WTC11 (cell line): ENCODE measurements at regions not wholly inside any gene's neighbourhood (a gene's known extent, or its start where the extent isn't known, plus 50 kb on each side); places are given as distances from the start of the nearest gene placed in this dataset.

Experiments used
- ATAC-seq: fragments of 200-7000 bp; cut with Tn5 transposase; 2 replicates; pipeline ENCODE4 v1.10.0; 2021; ENCODE audit warnings: mild to moderate bottlenecking, moderate library complexity
- CTCF ChIA-PET: fragments of 300-600 bp; sonication (Branson Sonifier 250); formaldehyde crosslinking; loops from one replicate; lab custom pipeline; 2021; ENCODE audit warnings: antibody characterized with exemption; lab: Charles Lee
- POLR2A ChIA-PET: fragments of 350-600 bp; sonication (Branson Sonifier 250); formaldehyde crosslinking; loops from one replicate; lab custom pipeline; 2021; ENCODE audit warnings: antibody characterized with exemption; lab: Charles Lee
- DNase-seq: peaks from one replicate; pipeline ENCODE4 v3.0.0; 2021; ENCODE audit warnings: low spot score
- H3K27ac Mint-ChIP-seq: 2 replicates; pipeline ENCODE4 v1.8.0; 2021; ENCODE audit warnings: mixed read lengths
- H3K27me3 Mint-ChIP-seq: 2 replicates; pipeline ENCODE4 v1.8.0; 2021; ENCODE audit warnings: low read depth, mild to moderate bottlenecking, moderate library complexity, mixed read lengths
- H3K36me3 Mint-ChIP-seq: 2 replicates; pipeline ENCODE4 v1.8.0; 2021; ENCODE audit warnings: mixed read lengths
- H3K4me1 Mint-ChIP-seq: 2 replicates; pipeline ENCODE4 v1.8.0; 2022; ENCODE audit warnings: mixed read lengths
- H3K4me3 Mint-ChIP-seq: 2 replicates; pipeline ENCODE4 v1.8.0; 2021; ENCODE audit warnings: mild to moderate bottlenecking, moderate library complexity, mixed read lengths
- H3K9me3 Mint-ChIP-seq: 2 replicates; pipeline ENCODE4 v1.8.0; 2021; ENCODE audit warnings: mixed read lengths
- ATF1 ChIP-seq: sonication (generic); formaldehyde crosslinking; IDR thresholded peaks from 2 replicates; pipeline ENCODE4 v1.8.1; 2023; ENCODE audit warnings: mild to moderate bottlenecking, moderate library complexity, missing genetic modification reagents
- ELF4 ChIP-seq: sonication (generic); formaldehyde crosslinking; IDR thresholded peaks from 2 replicates; pipeline ENCODE4 v1.8.1; 2022; ENCODE audit warnings: low read depth, mild to moderate bottlenecking, moderate library complexity, missing genetic modification reagents
- GRHL2 ChIP-seq: fragments of 250-450 bp; sonication (Bioruptor Pico); IDR thresholded peaks from 2 replicates; pipeline ENCODE4 v1.8.0; 2022; ENCODE audit warnings: mild to moderate bottlenecking, moderate library complexity; ENCODE audit not compliant: insufficient replicate concordance, severe bottlenecking
- JAZF1 ChIP-seq: fragments of 250-450 bp; sonication (Bioruptor Pico); IDR thresholded peaks from 2 replicates; pipeline ENCODE4 v1.9.0; 2021; ENCODE audit warnings: moderate library complexity, mild to moderate bottlenecking, inconsistent platforms
- KAT7 ChIP-seq: sonication (generic); formaldehyde crosslinking; IDR thresholded peaks from 2 replicates; pipeline ENCODE4 v1.8.1; 2023; ENCODE audit warnings: missing genetic modification reagents, mild to moderate bottlenecking, borderline replicate concordance
- ZNF423 ChIP-seq: fragments of 250-450 bp; sonication (Bioruptor Pico); IDR thresholded peaks from 2 replicates; pipeline ENCODE4 v2.1.2; 2022; ENCODE audit warnings: mild to moderate bottlenecking, moderate library complexity
- ZNF671 ChIP-seq: fragments of 250-450 bp; sonication (Bioruptor Pico); IDR thresholded peaks from 2 replicates; pipeline ENCODE4 v1.8.0; 2021; ENCODE audit warnings: mild to moderate bottlenecking
- TF ChIP-seq, protein P1 (sequence below): sonication (generic); formaldehyde crosslinking; IDR thresholded peaks from 2 replicates; pipeline ENCODE4 v1.8.0; 2023; ENCODE audit warnings: missing genetic modification reagents
- TF ChIP-seq, protein P2 (sequence below): sonication (generic); formaldehyde crosslinking; IDR thresholded peaks from 2 replicates; pipeline ENCODE4 v1.8.1; 2022; ENCODE audit warnings: missing genetic modification reagents, borderline replicate concordance
- TF ChIP-seq, protein P3 (sequence below): fragments of 250-450 bp; sonication (Bioruptor Pico); conservative IDR thresholded peaks from 2 replicates; pipeline ENCODE4 v1.9.0; 2021; ENCODE audit warnings: mild to moderate bottlenecking
- TF ChIP-seq, protein P4 (sequence below): sonication (generic); formaldehyde crosslinking; IDR thresholded peaks from 2 replicates; pipeline ENCODE4 v1.8.1; 2023; ENCODE audit warnings: mild to moderate bottlenecking, missing genetic modification reagents
- TF ChIP-seq, protein P5 (sequence below): fragments of 200-600 bp; IDR thresholded peaks from 2 replicates; pipeline ENCODE4 v1.8.0; 2022; ENCODE audit warnings: antibody characterized with exemption
- TF ChIP-seq, protein P6 (sequence below): sonication (generic); formaldehyde crosslinking; IDR thresholded peaks from 2 replicates; pipeline ENCODE4 v1.8.1; 2022; ENCODE audit warnings: mild to moderate bottlenecking, moderate library complexity, missing genetic modification reagents
- TF ChIP-seq, protein P7 (sequence below): sonication (generic); formaldehyde crosslinking; conservative IDR thresholded peaks from 2 replicates; pipeline ENCODE4 v1.8.1; 2023; ENCODE audit warnings: mild to moderate bottlenecking, low read depth, missing genetic modification reagents, moderate library complexity
- TF ChIP-seq, protein P8 (sequence below): sonication (generic); formaldehyde crosslinking; IDR thresholded peaks from 2 replicates; pipeline ENCODE4 v1.8.0; 2022; ENCODE audit warnings: mild to moderate bottlenecking, missing genetic modification reagents
- TF ChIP-seq, protein P9 (sequence below): sonication (generic); formaldehyde crosslinking; IDR thresholded peaks from 2 replicates; pipeline ENCODE4 v1.8.0; 2022; ENCODE audit warnings: mild to moderate bottlenecking, missing genetic modification reagents

DNA sequence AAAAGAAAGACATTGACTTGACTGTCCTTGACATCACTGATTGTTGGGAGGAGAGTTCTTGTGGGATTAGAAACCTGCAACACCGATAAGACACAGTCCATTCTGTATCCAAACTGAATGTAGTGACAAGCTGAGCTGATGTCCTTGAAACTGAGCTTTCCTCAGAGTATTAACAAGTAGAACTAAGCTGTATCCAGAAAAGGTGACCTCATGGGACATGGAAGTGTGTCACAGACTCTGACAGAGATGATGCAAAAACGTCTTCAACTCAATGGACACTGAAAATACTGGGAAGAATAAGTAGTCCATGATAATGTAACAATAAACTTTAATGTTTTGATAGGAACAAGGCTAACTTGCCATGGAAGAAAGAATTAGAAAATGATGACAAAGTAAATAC, 690.1 kb downstream of the CDH18 start:
- no peak for ATAC-seq
- H3K4me3 Mint-ChIP-seq: no peak overlapping the region
- CTCF ChIA-PET: no interaction called here
- H3K27ac Mint-ChIP-seq: no peak overlapping the region
- TF ChIP-seq JAZF1 (CRISPR knock-in tag): no peak
- TF ChIP-seq, protein P1, sequence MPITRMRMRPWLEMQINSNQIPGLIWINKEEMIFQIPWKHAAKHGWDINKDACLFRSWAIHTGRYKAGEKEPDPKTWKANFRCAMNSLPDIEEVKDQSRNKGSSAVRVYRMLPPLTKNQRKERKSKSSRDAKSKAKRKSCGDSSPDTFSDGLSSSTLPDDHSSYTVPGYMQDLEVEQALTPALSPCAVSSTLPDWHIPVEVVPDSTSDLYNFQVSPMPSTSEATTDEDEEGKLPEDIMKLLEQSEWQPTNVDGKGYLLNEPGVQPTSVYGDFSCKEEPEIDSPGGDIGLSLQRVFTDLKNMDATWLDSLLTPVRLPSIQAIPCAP: no peak
- TF ChIP-seq, protein P2, sequence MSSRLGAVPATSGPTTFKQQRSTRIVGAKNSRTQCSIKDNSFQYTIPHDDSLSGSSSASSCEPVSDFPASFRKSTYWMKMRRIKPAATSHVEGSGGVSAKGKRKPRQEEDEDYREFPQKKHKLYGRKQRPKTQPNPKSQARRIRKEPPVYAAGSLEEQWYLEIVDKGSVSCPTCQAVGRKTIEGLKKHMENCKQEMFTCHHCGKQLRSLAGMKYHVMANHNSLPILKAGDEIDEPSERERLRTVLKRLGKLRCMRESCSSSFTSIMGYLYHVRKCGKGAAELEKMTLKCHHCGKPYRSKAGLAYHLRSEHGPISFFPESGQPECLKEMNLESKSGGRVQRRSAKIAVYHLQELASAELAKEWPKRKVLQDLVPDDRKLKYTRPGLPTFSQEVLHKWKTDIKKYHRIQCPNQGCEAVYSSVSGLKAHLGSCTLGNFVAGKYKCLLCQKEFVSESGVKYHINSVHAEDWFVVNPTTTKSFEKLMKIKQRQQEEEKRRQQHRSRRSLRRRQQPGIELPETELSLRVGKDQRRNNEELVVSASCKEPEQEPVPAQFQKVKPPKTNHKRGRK (CRISPR knock-in tag): no peak
- TF ChIP-seq, protein P3, sequence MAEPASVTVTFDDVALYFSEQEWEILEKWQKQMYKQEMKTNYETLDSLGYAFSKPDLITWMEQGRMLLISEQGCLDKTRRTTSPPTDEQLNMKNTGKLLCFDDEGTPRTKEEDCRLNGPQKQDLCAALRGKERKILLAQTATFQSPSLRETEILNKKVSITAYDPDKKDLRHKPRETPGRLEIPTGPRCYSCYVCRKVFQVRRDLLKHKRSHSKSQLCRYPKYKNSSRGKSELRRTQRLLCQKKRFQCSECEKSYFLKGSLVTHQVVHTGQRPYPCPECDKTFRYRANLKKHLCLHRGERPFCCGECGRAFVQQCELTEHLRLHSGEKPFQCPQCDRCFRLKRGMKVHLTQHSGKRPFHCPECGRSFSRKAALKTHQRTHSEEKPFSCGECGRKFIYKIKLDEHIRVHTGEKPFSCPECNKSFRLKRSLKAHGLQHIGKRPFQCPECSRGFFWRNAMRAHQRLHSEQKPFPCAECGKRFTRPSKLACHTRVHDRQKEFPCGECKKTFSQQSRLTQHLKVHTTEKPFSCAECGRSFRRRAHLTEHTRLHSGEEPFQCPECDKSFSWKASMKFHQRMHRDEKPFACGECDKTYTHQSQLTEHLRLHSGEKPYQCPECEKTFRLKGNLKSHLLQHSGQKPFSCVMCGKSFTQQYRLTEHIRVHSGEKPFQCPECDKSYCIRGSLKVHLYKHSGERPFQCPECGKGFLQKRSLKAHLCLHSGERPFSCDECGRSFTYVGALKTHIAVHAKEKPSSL (CRISPR knock-in tag): no peak
- no peak for TF ChIP-seq ZNF423 (CRISPR knock-in tag)
- TF ChIP-seq ZNF671 (CRISPR knock-in tag): no peak
- TF ChIP-seq, protein P4, sequence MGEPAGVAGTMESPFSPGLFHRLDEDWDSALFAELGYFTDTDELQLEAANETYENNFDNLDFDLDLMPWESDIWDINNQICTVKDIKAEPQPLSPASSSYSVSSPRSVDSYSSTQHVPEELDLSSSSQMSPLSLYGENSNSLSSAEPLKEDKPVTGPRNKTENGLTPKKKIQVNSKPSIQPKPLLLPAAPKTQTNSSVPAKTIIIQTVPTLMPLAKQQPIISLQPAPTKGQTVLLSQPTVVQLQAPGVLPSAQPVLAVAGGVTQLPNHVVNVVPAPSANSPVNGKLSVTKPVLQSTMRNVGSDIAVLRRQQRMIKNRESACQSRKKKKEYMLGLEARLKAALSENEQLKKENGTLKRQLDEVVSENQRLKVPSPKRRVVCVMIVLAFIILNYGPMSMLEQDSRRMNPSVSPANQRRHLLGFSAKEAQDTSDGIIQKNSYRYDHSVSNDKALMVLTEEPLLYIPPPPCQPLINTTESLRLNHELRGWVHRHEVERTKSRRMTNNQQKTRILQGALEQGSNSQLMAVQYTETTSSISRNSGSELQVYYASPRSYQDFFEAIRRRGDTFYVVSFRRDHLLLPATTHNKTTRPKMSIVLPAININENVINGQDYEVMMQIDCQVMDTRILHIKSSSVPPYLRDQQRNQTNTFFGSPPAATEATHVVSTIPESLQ (CRISPR knock-in tag): no peak
- TF ChIP-seq, protein P5, sequence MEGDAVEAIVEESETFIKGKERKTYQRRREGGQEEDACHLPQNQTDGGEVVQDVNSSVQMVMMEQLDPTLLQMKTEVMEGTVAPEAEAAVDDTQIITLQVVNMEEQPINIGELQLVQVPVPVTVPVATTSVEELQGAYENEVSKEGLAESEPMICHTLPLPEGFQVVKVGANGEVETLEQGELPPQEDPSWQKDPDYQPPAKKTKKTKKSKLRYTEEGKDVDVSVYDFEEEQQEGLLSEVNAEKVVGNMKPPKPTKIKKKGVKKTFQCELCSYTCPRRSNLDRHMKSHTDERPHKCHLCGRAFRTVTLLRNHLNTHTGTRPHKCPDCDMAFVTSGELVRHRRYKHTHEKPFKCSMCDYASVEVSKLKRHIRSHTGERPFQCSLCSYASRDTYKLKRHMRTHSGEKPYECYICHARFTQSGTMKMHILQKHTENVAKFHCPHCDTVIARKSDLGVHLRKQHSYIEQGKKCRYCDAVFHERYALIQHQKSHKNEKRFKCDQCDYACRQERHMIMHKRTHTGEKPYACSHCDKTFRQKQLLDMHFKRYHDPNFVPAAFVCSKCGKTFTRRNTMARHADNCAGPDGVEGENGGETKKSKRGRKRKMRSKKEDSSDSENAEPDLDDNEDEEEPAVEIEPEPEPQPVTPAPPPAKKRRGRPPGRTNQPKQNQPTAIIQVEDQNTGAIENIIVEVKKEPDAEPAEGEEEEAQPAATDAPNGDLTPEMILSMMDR: no peak
- TF ChIP-seq, protein P6, sequence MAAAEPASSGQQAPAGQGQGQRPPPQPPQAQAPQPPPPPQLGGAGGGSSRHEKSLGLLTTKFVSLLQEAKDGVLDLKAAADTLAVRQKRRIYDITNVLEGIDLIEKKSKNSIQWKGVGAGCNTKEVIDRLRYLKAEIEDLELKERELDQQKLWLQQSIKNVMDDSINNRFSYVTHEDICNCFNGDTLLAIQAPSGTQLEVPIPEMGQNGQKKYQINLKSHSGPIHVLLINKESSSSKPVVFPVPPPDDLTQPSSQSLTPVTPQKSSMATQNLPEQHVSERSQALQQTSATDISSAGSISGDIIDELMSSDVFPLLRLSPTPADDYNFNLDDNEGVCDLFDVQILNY (CRISPR knock-in tag): no peak
- TF ChIP-seq ELF4 (CRISPR knock-in tag): no peak
- TF ChIP-seq, protein P7, sequence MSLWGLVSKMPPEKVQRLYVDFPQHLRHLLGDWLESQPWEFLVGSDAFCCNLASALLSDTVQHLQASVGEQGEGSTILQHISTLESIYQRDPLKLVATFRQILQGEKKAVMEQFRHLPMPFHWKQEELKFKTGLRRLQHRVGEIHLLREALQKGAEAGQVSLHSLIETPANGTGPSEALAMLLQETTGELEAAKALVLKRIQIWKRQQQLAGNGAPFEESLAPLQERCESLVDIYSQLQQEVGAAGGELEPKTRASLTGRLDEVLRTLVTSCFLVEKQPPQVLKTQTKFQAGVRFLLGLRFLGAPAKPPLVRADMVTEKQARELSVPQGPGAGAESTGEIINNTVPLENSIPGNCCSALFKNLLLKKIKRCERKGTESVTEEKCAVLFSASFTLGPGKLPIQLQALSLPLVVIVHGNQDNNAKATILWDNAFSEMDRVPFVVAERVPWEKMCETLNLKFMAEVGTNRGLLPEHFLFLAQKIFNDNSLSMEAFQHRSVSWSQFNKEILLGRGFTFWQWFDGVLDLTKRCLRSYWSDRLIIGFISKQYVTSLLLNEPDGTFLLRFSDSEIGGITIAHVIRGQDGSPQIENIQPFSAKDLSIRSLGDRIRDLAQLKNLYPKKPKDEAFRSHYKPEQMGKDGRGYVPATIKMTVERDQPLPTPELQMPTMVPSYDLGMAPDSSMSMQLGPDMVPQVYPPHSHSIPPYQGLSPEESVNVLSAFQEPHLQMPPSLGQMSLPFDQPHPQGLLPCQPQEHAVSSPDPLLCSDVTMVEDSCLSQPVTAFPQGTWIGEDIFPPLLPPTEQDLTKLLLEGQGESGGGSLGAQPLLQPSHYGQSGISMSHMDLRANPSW (CRISPR knock-in tag): no peak
- TF ChIP-seq ATF1 (CRISPR knock-in tag): no peak
- TF ChIP-seq, protein P8, sequence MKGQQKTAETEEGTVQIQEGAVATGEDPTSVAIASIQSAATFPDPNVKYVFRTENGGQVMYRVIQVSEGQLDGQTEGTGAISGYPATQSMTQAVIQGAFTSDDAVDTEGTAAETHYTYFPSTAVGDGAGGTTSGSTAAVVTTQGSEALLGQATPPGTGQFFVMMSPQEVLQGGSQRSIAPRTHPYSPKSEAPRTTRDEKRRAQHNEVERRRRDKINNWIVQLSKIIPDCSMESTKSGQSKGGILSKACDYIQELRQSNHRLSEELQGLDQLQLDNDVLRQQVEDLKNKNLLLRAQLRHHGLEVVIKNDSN: no peak
- TF ChIP-seq, protein P9, sequence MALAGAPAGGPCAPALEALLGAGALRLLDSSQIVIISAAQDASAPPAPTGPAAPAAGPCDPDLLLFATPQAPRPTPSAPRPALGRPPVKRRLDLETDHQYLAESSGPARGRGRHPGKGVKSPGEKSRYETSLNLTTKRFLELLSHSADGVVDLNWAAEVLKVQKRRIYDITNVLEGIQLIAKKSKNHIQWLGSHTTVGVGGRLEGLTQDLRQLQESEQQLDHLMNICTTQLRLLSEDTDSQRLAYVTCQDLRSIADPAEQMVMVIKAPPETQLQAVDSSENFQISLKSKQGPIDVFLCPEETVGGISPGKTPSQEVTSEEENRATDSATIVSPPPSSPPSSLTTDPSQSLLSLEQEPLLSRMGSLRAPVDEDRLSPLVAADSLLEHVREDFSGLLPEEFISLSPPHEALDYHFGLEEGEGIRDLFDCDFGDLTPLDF (CRISPR knock-in tag): no peak
- no peak for TF ChIP-seq KAT7 (CRISPR knock-in tag)
- TF ChIP-seq GRHL2 (CRISPR knock-in tag): no peak
- TF ChIP-seq, all 79 proteins: peak for 0
- Mint-ChIP-seq H3K36me3 (no peaks in the 10 kb centered on the region), H3K27me3 (no peaks in the 10 kb centered on the region), H3K9me3 (peaks cover 2% of the 10 kb centered on the region; the same call in 1 of the 2 replicates), H3K4me1 (no peaks in the 10 kb centered on the region)
- no peak for DNase-seq
- POLR2A ChIA-PET: no interaction called here
